ENCODE measurements at regions not wholly inside any gene's neighbourhood (a gene's known extent, or its start where the extent isn't known, plus 50 kb on each side); places are given as distances from the start of the nearest gene placed in this dataset.
"Not testable (repeated sequence)": the region's sequence is repeated elsewhere in the genome, so short reads cannot be mapped to it uniquely, and the experiment has no call there.

DNA sequence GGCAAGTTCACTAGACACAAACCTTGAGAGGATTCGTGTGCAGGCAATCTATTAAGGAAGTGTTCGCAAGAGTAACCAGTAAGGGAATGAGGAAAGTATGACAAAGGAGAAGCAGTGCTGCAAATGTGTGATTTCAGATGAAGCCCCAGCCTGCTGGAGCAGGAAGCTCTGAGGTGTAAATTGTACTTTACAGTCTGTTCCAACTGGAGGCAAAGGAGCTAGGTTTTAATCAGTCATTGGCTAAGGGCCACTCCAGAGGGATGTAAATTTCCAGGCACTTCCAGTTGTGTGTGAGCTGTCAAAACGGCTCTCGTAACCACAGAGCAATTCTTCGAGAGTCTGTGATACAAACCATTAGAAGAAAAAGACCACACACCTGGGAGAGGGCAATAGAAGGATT is 359.5 kb upstream of the FAM98A start:
- no peak for DNase-seq (ENCODE audit: low read depth)

DNA sequence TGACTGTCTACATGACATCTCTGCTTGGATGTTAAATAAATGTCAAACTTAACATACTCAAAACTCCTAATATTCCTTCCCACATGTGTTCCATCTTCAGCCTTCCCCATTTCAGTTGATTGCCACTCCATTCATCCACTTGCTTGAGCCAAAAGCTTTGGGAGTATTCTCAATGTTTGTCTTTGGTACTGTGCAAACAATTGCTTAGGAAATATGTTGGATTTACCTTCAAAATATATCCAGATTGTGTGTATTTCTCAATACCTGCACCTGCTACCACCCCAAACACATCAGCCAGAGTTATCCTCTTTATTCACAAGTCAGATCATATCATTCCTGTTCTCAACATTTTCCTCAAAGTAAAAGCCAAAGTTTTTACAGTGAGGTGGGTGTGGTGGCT is 350.3 kb upstream of the FAM98A start:
- no peak for DNase-seq (ENCODE audit: low read depth)

DNA sequence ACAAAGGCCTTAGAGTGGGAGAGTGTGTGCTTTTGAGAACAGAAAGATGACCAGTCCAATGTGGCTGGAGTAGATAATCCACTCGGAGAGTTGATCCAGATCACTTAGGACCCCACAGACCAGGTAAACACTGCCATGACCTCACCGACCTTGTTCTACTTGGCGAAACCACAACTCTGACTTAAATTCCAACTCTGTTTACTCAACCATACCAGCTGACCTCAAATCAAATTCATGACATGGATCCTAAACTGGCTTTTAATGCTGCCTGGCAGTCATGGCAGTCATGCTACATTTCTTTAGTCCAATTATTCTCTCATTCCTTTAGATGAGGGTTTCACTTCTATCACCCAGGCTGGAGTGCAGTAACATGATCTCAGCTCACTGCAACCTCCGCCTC is 347.1 kb upstream of the FAM98A start:
- no peak for DNase-seq (ENCODE audit: low read depth)

DNA sequence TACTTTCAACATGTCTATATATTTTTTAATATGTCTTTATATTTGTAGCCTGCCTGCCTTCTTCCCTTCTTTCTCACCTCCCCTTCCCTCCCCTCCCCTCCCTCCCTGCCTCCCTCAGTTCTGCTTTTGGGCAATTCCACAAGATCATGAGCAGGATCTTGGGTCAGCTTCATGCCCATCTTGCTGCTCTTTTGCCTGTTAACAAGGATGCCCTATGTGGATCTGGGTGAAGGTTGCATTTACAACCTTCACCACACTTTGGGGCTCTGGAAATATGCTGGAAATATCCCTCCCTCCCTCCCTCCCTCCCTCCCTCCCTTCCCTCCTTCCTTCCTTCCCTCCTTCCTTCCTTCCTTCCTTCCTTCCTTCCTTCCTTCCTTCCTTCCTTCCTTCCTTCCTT is 334.1 kb upstream of the FAM98A start:
- DNase-seq (ENCODE audit: low read depth) = no peak

DNA sequence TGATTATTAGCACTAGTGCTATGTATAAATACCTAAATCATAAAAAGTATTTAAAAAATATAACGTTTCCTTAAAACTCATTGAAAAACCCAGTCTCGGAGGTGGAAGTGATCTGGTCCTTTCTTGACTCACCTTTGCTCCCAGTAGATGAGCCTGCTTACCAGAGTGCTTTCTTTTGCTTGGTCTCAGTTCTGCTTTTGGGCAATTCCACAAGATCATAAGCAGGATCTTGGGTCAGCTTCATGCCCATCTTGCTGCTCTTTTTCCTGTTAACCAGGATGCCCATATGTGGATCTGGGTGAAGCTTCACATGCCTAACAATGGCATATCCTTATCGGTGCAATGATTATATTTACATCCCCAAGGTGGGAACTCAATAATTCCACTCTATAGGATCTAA is 332.1 kb upstream of the FAM98A start:
- DNase-seq (ENCODE audit: low read depth) = no peak

DNA sequence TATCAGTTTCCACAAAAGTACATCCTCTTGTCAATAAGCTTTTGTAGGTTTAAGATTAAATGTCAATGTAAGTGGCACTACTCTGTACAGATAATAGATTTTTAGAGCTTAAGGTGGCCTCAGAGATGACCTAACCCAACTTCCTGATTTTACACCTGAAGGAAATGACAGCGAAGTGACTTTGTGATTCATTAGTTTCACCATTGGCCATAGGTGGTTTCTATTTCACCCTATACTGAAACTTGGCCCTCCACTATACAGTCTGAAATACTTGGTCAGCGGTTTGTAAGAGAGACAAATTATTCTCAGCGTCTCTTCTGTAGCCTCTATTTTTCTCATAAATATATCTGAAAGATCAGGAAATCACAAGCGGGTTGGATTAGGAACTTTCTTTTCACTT is 330.4 kb upstream of the FAM98A start:
- no peak for DNase-seq (ENCODE audit: low read depth)

DNA sequence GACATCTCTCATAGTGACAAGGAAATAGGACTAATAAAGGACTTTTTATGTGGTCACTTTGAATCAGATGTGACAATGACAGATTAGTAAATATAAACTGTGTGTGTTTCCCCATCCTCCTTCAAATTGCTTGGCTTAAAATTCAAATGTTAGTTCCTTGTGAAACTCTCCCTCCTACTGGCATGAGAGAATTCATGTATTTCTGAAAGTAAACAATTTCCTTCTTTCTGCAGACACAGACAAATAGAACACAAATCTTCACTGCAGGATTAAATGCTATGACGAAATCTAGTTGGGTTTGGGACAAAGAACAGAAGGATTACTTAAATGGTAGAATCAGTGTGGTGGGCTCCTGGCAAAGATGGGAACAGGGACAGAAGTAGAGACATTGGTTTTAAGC is 328.7 kb upstream of the FAM98A start:
- DNase-seq (ENCODE audit: low read depth) = no peak

DNA sequence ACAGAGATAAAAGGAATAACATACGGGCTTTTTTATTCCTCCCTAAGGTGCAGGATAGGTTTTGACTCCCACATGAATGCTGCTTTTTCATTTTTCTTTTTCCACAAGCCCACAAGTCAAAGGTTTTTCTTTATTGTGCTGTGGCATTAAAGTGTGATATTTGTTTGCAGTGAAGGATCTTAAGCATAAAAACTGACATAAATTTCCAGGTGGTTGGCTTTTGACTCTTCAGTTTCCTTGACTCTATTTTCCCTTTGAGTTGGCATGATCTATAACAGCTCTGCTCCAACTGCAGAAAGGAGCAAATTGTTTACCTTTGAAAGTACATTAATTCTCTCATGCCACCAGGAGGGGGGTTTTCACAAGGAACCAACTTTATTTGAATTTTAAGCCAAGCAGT is 326.2 kb upstream of the FAM98A start:
- no peak for DNase-seq (ENCODE audit: low read depth)

DNA sequence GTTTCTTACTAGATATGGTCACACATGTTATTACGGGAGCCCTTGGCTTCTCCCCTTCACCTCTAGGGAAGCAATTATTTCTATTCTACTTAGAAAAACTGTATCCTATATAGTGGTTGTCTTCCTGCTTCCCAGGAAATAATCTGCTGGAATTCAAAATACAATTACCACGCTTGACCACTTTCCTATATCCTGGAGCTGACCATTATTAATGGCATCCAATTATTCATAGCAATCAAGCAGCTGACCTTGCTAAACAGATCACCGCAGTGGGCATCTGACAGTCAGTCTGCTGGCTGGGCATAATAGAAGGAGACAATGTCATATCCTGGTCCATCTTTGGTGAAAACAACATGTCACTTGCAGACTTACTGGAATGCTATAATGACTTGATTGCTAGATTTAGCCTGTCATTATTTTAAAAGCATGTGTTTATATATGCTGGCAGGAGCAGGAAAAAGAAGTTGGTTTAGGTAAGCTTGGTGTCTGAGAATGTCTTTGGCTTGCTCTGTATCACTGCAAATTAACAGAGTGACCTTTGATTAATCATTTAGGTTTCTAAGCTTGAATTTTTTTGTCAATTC is 325.6 kb upstream of the FAM98A start:
- no peak for DNase-seq (ENCODE audit: low read depth)

DNA sequence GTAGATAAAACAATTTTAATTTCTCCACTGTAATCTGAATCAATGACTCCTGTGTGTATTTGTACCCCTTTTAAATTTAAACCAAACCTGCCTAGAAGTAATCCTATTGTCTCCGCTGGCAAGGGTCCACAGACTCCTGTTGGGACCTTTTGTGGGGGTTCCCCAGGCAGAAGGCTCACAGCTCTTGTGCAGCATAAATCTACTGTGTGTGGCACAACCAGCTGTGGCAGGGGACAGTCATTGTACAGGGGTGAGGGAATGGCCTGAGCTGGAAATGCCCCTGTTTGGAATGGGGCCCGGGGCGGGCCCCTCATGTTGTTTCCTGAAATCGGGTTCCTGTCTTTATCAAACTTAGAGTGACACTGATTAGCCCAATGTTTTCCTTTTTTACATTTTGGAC is 318.2 kb upstream of the FAM98A start:
- no peak for DNase-seq (ENCODE audit: low read depth)

DNA sequence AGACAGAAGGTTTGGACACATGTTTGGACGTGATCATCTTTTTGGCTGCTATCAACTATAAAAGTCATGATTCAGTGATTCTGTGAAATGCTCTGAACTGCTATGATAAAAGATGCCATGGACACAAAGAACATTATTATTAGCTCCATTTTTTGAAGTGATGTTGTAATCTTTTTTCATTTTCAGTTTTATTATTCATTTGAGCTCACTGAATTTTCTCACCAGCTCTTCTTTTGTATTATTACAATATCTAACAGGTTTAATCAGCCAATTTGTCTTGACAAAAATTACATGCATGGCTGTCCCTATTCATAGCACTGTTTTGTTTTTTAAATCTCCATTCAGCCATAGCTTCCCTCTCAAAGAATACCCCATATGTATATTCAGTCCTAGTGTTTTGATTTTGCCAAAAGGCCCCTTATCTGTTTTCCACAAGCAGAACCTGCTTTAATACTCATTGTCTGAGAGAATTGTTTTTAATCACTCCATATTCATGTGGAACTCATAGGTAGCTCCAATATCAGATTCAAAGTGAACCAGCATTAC is 314.0 kb upstream of the FAM98A start:
- DNase-seq (ENCODE audit: low read depth) = no peak

DNA sequence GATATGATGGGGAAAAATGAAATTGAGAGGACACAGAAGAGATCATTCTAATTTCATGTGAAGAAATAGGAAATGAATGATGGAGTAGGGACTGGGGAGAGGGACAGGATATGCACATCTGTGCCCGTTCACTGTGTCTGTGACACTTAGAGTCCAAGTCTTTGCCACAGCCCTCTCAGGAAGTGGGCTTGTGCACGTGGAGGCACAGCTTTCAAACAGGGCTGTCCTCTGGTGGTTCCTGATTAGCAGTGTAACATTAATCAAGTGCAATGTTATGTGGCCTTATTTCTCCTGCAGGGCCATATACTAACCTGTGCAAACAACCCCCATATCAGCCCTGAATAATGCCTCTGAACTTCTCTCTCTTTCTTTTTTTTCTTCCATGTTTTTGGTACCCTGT is 312.2 kb upstream of the FAM98A start:
- no peak for DNase-seq (ENCODE audit: low read depth)

DNA sequence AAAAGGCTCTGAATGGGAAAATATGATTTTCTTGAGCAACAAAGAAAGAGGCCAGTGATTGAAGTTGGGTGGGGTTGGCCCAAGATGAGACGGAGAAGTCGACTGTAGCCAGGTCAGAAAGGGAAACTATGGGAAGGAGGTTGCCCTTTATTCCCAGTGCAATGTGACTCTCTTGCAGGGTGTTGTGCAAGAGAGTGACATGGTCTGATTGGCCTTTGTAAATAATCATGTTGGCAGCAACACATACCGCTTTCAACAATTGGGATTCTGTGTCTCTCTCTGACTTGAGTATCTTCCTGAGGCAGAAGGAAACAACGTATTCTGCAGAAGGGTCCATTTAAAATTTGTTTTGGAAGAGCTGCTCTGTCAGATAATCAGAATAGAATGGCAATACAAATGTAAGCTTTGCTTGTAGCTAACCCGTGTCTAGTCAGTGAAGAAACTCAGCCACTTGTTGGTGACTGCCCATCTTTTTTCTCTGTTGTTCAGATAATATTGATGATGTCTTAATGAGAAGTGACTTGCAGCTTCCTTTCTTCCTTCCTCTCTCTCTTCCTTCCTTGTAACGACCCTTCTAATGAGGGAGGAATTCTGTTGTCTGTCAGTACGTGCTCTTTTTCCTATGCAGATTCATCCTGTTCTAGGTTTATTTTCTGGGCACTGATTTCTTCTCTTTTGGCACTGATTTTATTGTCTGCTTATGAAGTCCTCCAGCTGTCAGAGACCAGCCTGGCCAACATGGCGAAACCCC is 311.0 kb upstream of the FAM98A start:
- no peak for DNase-seq (ENCODE audit: low read depth)

DNA sequence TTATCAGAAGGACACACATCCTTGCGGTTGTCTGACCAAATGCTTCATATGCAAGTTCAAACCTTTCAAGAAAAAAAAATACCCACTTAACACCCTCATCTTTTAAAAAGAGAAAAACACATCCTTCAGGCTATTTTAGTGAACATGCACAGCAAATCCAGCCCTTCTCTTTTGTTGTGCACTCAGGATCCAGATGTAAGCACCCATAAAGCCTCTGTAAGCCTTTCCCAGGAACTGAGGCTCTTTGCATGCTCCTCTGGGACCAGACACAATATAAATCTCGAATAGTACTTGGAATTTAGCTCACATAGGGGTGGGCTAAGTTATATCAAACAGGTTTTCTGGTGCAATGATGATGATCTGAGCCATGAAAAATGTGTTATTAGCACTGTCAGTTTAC is 308.8 kb upstream of the FAM98A start:
- no peak for DNase-seq (ENCODE audit: low read depth)

DNA sequence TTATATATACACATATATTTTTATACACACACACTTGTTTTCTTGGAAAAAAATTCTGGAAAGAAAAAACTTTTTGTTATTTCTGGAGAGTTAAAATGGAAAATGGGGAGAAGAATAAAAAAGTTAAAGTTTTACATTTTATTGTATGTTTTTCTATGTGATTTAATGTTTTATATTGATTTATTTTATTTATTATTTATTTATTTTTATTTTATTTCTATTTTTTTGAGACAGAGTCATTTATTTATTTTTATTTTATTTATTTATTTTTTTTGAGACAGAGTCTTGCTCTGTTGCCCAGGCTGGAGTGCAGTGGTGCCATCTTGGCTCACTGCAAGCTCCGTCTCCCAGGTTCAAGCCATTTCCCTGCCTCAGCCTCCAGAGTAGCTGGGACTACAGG is 307.0 kb upstream of the FAM98A start:
- not testable (repeated sequence) for DNase-seq (ENCODE audit: low read depth)

DNA sequence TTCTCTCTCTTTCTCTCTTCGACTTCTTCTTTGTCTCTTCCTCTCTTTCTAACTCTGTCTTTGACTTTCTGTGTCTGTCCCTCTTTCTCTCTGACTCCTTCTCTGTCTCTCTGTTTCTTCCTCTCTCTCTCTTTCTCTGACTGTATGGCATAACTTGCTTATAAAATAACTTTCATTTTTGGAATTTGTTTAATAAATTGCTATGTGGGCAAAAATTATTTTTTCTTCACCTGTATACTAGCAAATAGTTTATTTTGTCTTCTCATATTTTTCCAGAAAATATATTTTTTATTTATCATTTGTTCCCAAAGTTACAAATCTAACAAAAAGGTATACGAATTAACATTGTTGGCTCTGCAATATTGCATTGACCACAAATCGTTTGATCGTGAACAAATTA is 305.7 kb upstream of the FAM98A start:
- no peak for DNase-seq (ENCODE audit: low read depth)

DNA sequence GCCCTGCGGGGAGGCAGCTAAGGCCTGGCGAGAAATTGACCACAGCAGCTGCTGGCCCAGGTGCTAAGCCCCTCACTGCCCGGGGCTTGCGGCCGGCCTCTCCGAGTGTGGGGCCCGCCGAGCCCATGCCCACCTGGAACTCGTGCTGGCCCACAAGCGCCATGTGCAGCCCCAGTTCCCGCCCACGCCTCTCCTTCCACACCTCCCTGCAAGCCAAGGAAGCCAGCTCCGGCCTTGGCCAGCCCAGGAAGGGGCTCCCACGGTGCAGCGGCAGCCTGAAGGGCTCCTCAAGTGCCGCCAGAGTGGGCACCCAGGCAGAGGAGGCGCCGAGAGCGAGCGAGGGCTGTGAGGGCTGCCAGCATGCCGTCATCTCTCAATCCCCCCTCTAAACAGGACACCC is 304.6 kb upstream of the FAM98A start:
- DNase-seq (ENCODE audit: low read depth) = no peak

DNA sequence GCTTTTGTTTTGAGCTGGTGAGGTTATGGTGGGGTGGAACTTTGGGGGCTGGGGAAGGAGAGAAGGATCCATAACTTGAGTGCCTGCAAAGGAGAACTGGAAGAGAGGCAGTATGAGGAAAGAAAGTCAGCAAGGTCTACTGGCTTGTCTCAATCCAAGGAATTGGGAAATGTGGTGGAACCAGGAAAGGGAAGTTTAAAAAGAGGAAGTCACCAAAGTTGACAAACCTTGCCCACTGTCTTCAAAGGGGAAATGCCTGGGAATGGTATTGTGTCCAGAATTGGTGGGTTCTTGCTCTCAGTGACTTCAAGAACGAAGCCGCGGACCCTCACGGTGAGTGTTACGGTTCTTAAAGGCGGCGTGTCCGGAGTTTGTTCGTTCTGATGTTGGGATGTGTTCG is 304.1 kb upstream of the FAM98A start:
- DNase-seq (ENCODE audit: low read depth) = no peak

DNA sequence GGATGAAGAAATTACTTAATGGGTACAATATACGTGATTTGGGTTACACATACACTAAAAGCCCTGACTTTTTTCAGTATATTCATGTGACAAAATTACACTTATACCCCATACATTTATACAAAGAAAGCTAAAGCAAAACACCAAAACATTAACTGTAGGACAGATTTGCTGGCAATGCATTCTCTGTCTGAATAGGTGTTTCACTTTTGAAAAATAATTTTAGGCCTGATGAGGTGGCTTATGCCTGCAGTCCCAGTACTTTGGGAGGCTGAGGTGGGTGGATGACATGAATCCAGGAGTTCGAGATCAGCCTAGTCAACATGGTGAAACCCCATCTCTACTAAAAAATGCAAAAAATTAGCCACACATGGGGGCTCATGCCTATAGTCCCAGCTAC is 301.5 kb upstream of the FAM98A start:
- no peak for DNase-seq (ENCODE audit: low read depth)

DNA sequence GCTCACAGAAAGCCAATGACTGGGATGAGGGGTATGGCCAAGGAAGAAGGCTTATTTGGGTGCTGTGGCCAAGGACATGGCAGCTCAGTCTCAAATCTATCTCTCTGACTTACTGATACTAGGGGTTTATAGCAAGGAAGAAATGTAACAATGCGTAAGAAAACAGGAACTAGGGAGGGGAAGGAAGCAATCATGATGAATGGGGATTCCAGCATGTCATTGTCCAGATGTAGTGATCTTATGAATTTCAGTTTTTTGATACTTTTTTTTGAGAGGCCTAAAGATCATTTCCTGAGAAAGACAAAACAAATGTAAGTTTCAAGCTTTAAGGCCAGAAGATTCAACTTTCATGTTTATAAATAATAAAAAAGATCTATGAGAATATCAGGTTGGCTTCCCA is 298.6 kb upstream of the FAM98A start:
- no peak for DNase-seq (ENCODE audit: low read depth)

DNA sequence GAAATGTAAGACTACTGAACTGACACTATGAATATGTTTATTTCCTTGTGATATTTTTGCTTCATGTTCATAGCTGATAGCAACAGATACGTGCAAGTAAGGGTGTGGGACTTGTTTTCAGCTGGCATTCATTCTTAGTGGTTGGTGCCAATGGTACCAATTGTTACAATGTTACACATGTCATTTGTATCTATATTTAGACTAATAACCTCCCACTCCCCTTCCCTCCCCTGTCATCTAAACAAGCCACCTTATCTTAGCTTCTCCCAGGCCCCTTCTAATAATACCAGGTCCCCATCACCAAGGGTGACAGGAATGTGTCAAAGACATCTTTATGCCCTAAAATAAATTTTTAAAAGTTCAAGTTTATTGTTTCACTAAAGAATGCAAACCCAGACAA is 294.7 kb upstream of the FAM98A start:
- DNase-seq (ENCODE audit: low read depth) = no peak

DNA sequence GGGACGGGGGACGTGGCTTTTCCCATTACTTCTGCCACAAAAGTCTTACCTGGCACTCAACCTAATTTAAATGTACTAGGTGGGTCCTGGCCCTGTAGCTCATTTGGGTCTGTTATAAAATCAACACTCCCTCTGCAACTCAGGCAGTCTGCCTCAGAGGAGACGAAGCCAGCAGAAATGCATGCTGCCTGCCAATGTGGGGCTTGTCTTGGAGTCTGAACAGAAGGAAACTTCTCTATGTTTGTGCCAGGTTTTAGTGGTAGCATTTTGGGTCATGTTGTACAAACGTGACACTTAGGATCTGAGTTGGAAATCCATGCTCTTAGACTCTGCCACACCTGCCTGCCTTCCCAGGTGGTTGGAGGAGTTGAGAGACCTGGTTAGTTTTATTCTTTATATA is 292.5 kb upstream of the FAM98A start:
- DNase-seq (ENCODE audit: low read depth) = no peak

DNA sequence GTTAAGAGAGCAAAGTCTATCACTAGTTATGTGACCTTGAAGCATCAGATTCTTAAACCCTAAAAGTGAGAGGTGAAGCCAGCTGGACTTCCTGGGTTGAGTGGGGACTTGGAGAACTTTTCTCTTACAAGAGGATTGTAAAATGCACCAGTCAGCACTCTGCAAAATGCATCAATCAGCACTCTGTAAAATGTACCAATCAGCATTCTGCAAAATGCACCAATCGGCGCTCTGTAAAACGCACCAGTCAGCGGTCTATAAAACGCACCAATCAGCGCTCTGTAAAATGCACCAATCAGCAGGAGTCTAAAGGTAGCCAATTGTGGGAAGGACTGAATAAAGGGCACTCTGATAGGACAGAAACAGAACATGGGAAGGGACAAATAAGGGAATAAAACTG is 291.6 kb upstream of the FAM98A start:
- no peak for DNase-seq (ENCODE audit: low read depth)

All from GM04504 (cell line).